Medulla oblongata (tissue), 1 donor: ENCODE measurements at regions not wholly inside any gene's neighbourhood (a gene's known extent, or its start where the extent isn't known, plus 50 kb on each side); places are given as distances from the start of the nearest gene placed in this dataset.

Source experiments
- DNase-seq: peaks from one replicate; pipeline ENCODE4 v3.0.0-alpha.2; 2015; ENCODE audit errors: extremely low spot score

GRCh38 chrX:69365349-69365748, 138.8 kb upstream of the NALF2 start:
- DNase-seq, result no peak

- no peak for DNase-seq
Measured at GRCh38 chrX:69362856-69363255, 141.3 kb upstream of the NALF2 start.

GRCh38 chrX:69362354-69362753, 141.8 kb upstream of the NALF2 start:
- DNase-seq, result no peak

GRCh38 chrX:69361311-69361845, 142.7 kb upstream of the NALF2 start:
- no peak for DNase-seq

- DNase-seq, result no peak
Measured at GRCh38 chrX:69357317-69357716, 146.8 kb upstream of the NALF2 start.

GRCh38 chrX:69324851-69325250, 159.6 kb upstream of the PJA1 start:
- no peak for DNase-seq

GRCh38 chrX:69323786-69324720, 158.8 kb upstream of the PJA1 start:
- no peak for DNase-seq

- DNase-seq, result no peak
Measured at GRCh38 chrX:69321789-69322188, 156.5 kb upstream of the PJA1 start.

- no peak for DNase-seq
Measured at GRCh38 chrX:69321006-69321655, 155.9 kb upstream of the PJA1 start.

GRCh38 chrX:69320116-69320515, 154.9 kb upstream of the PJA1 start:
- DNase-seq, result no peak

GRCh38 chrX:69319376-69319775, 154.1 kb upstream of the PJA1 start:
- no peak for DNase-seq

GRCh38 chrX:69318651-69319340, 153.5 kb upstream of the PJA1 start:
- no peak for DNase-seq

- no peak for DNase-seq
Measured at GRCh38 chrX:69317721-69318120, 152.5 kb upstream of the PJA1 start.

- no peak for DNase-seq
Measured at GRCh38 chrX:69314436-69315348, 149.4 kb upstream of the PJA1 start.

GRCh38 chrX:69313617-69314290, 148.5 kb upstream of the PJA1 start:
- DNase-seq, result no peak

GRCh38 chrX:69311936-69312670, 146.8 kb upstream of the PJA1 start:
- no peak for DNase-seq

GRCh38 chrX:69309074-69309792, 144.0 kb upstream of the PJA1 start:
- DNase-seq, result no peak

GRCh38 chrX:69307756-69308155, 142.5 kb upstream of the PJA1 start:
- DNase-seq, result no peak

GRCh38 chrX:69307029-69307428, 141.8 kb upstream of the PJA1 start:
- DNase-seq, result no peak
